Thoracic aorta (tissue), 2 donors: ENCODE measurements at regions not wholly inside any gene's neighbourhood (a gene's known extent, or its start where the extent isn't known, plus 50 kb on each side); places are given as distances from the start of the nearest gene placed in this dataset.

Experiments
- ATAC-seq: fragments of 150-250 bp; one replicate; pipeline ENCODE4 v1.8.0; 2017; ENCODE audit warnings: low read depth; ENCODE audit not compliant: insufficient number of reproducible peaks, low FRiP score
- DNase-seq: peaks from one replicate; pipeline ENCODE4 v3.0.0-alpha.2; 2020; ENCODE audit warnings: low spot score
- H3K27ac ChIP-seq, 2 donors: fragments of 200-600 bp; sonication (generic); 1 replicate in 1 of 2; 2 replicates in 1 of 2; pipeline ENCODE4 v1.5.1; 2016; ENCODE audit warnings: mild to moderate bottlenecking in 2 of 2, moderate library complexity in 2 of 2
- H3K27me3 ChIP-seq: fragments of 200-600 bp; sonication (generic); replicated peaks from 2 replicates; pipeline ENCODE4 v1.6.0; 2016; ENCODE audit warnings: mild to moderate bottlenecking; ENCODE audit not compliant: insufficient read depth
- H3K36me3 ChIP-seq: fragments of 200-600 bp; sonication (generic); one replicate; pipeline ENCODE4 v1.5.1; 2016
- H3K4me1 ChIP-seq, 2 donors: fragments of 200-600 bp; sonication (generic); 1 replicate in 1 of 2; 2 replicates in 1 of 2; pipeline versions ENCODE4 v1.5.1 to v1.6.0; 2016; ENCODE audit warnings: low read depth in 2 of 2, mild to moderate bottlenecking in 1 of 2; ENCODE audit not compliant: control insufficient read depth in 1 of 2
- H3K4me3 ChIP-seq: fragments of 200-600 bp; sonication (generic); 2 replicates; pipeline ENCODE4 v1.5.1; 2016; ENCODE audit warnings: mild to moderate bottlenecking
- H3K9me3 ChIP-seq: fragments of 200-600 bp; sonication (generic); 2 replicates; pipeline ENCODE4 v1.5.1; 2016
- TF ChIP-seq, protein P1 (sequence below): fragments of 200-600 bp; sonication (generic); IDR thresholded peaks from one replicate; pipeline ENCODE4 v1.5.1; 2019; ENCODE audit warnings: antibody characterized with exemption

DNA sequence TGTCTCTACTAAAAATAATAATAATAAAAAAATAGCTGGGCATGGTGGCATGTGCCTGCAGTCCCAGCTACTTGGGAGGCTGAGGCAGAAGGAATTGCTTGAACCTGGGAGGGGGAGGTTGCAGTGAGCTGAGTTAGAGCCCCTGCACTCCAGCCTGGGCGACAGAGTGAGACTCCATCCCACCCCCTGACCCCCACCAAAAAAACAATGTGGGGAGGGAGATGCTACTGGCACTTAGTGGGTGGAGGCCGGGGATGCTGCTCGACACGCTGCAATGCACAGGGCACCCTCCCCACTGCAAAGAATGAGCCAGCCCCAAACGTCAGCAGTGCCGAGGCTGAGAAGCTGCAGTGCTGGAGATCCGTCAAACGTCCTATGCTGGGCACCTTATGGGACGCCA lies 77.5 kb upstream of the MAP1LC3B2 start:
- Histone ChIP-seq H3K27ac (no peak overlapping the region), H3K4me3 (no peak overlapping the region), H3K9me3 (no peaks in the 10 kb centered on the region), H3K4me1 (no peaks in the 10 kb centered on the region), H3K36me3 (no peaks in the 10 kb centered on the region), H3K27me3 (no peaks in the 10 kb centered on the region)
- ATAC-seq, result no peak
- no peak for DNase-seq
- TF ChIP-seq, protein P1, sequence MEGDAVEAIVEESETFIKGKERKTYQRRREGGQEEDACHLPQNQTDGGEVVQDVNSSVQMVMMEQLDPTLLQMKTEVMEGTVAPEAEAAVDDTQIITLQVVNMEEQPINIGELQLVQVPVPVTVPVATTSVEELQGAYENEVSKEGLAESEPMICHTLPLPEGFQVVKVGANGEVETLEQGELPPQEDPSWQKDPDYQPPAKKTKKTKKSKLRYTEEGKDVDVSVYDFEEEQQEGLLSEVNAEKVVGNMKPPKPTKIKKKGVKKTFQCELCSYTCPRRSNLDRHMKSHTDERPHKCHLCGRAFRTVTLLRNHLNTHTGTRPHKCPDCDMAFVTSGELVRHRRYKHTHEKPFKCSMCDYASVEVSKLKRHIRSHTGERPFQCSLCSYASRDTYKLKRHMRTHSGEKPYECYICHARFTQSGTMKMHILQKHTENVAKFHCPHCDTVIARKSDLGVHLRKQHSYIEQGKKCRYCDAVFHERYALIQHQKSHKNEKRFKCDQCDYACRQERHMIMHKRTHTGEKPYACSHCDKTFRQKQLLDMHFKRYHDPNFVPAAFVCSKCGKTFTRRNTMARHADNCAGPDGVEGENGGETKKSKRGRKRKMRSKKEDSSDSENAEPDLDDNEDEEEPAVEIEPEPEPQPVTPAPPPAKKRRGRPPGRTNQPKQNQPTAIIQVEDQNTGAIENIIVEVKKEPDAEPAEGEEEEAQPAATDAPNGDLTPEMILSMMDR, result no peak

DNA sequence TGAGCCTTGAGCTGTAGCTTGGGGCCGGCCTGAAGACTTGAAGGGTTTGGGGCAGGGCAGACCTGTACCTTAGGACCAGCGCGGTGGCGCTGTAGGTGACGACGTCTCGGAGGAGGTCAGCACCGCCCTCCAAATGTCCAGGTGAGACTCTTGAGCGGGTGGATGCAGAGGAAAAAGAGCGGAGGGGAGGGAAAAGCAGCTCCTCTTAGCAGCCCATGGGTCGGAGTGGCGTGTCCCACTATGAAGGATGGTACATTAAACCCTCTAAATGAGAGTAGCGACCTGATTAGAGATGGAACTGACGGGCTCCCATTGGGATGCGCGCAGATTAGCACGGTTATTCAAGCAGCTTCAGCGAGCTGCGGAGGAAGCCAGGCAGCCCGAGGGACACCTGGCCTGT lies 77.0 kb upstream of the MAP1LC3B2 start:
- ATAC-seq (no peak), DNase-seq (no peak)
- Histone ChIP-seq H3K27me3 (no peaks in the 10 kb centered on the region), H3K27ac (no peak overlapping the region), H3K4me3 (no peak overlapping the region), H3K36me3 (no peaks in the 10 kb centered on the region), H3K4me1 (no peaks in the 10 kb centered on the region), H3K9me3 (no peaks in the 10 kb centered on the region)
- TF ChIP-seq, protein P1, result no peak

DNA sequence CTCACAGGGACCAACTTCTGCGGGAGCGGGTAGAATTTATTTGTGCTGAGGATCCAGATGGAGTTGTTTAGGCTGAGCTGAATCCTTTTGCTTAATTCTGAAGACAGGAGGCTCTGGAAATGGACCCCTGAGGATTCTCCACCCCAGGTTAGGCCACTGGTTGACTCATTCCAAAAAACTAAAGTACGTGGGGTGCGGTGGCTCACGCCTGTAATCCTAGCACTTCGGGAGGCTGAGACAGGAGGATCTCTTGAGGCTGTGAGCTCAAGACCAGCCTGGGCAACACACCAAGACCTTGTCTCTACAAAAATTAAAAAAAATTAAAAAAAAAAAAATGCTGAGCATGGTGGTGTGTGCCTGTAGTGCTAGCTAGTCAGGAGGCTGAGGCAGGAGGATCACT lies 76.3 kb upstream of the MAP1LC3B2 start:
- Histone ChIP-seq H3K27ac (no peak overlapping the region), H3K27me3 (no peaks in the 10 kb centered on the region), H3K9me3 (no peaks in the 10 kb centered on the region), H3K36me3 (no peaks in the 10 kb centered on the region), H3K4me3 (no peak overlapping the region), H3K4me1 (no peaks in the 10 kb centered on the region)
- ATAC-seq (no peak), DNase-seq (no peak)
- TF ChIP-seq, protein P1, result no peak

DNA sequence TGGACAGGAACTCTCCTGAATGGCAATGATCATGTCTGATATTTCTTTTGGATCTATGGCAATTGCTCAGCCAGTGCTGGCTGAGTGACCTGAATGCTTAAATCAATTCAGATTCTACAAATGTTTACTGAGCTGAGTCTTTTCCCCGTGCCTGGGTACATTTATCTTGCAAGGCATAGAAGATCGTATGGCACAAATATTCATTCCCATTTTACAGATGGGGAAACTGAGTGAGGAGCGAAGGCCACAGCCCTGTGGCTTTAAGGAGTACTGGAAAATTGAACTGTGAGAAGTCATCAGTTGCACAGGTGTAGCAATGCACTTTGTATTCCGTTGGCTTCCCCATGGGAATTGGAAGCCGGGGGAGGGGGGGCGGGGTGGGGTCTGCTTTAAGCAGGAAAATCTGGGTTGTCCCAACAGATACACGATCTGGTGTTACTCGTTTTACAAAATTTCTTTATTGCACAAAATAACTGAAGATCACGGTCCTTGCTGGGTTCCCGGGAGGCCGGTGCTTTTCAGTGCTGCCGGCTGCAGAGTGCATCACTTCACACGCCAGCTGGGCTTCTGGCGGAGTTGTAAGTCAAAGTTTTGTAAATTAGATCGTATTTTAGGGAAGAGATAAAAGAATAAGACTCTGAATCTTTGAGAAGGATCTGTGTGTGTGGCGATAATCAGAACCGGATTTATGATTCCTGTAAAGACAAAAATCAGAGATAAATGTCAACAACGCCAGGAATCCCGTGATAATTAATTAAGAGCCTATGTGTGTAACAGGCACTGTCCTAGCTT lies 75.0 kb upstream of the MAP1LC3B2 start:
- no peaks in the 10 kb centered on the region for H3K9me3 ChIP-seq
- H3K4me1 ChIP-seq, result no peaks in the 10 kb centered on the region
- H3K27me3 ChIP-seq, result no peaks in the 10 kb centered on the region
- no peaks in the 10 kb centered on the region for H3K36me3 ChIP-seq
- no peak overlapping the region for H3K4me3 ChIP-seq
- no peak for ATAC-seq
- TF ChIP-seq, protein P1, result no peak
- H3K27ac ChIP-seq, result no peak overlapping the region
- DNase-seq, result no peak

DNA sequence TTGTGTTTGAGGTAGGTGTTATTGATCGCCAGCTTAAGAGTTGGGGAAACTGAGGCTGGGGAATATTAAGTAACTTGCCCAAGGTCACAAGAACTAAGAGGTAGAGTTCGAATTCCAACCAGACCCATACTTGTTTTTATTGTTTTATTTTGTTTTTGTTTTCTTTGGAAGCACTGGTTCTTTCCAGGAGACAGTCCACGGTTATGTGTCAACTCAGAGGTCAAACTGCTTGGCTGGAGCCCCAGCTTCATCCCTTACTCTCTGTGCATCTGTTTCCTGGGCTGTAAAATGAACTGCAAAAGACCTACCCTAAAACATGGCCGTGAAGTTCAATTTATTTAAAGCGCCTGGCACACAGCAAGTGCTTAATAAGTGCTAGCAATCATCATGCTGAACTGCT lies 74.4 kb upstream of the MAP1LC3B2 start:
- Histone ChIP-seq H3K27me3 (no peaks in the 10 kb centered on the region), H3K27ac (no peak overlapping the region), H3K4me1 (no peaks in the 10 kb centered on the region), H3K4me3 (no peak overlapping the region), H3K36me3 (no peaks in the 10 kb centered on the region), H3K9me3 (no peaks in the 10 kb centered on the region)
- TF ChIP-seq, protein P1, result no peak
- DNase-seq (no peak), ATAC-seq (no peak)
